IMR-90 (cell line): ENCODE measurements at regions not wholly inside any gene's neighbourhood (a gene's known extent, or its start where the extent isn't known, plus 50 kb on each side); places are given as distances from the start of the nearest gene placed in this dataset.

Source experiments
- ATAC-seq: fragments of 200-7000 bp; cut with Tn5 transposase; 2 replicates; pipeline ENCODE4 v1.9.1; 2020; ENCODE audit warnings: low read depth, mild to moderate bottlenecking, moderate library complexity
- BruUV-seq: library from RNA; stranded (reverse); fragments of 400-500 nt; replicated peaks from 2 replicates; lab custom pipeline; 2021; lab: Mats Ljungman, UMichigan
- CTCF ChIA-PET: fragments of 300-600 bp; formaldehyde crosslinking; extraction: SDS; loops from one replicate; lab custom pipeline; 2021; ENCODE audit warnings: antibody characterized with exemption; lab: Yijun Ruan, JAX
- POLR2A ChIA-PET: fragments of 300-600 bp; sonication (Branson Sonifier 250); formaldehyde crosslinking; loops from one replicate; lab custom pipeline; 2022; ENCODE audit warnings: antibody characterized with exemption; ENCODE audit not compliant: unreplicated experiment; lab: Charles Lee
- DNase-seq: peaks from one replicate; pipeline ENCODE4 v3.0.0; 2013
- H2AFZ ChIP-seq: replicated peaks from 2 replicates; pipeline ENCODE3; 2013; ENCODE audit warnings: low read length, mild to moderate bottlenecking; ENCODE audit not compliant: poor library complexity
- H2AK5ac ChIP-seq: 2 replicates; pipeline ENCODE4 v1.6.1; 2013; ENCODE audit warnings: low read depth, low read length, inconsistent platforms
- H2AK9ac ChIP-seq: replicated peaks from 2 replicates; pipeline ENCODE3; 2013; ENCODE audit warnings: mild to moderate bottlenecking, low read depth, low read length, moderate library complexity; ENCODE audit not compliant: poor library complexity
- H2BK120ac ChIP-seq: 2 replicates; pipeline ENCODE4 v1.6.1; 2013; ENCODE audit warnings: low read depth, low read length, inconsistent platforms
- H2BK15ac ChIP-seq: 3 replicates; pipeline ENCODE4 v1.6.1; 2013; ENCODE audit warnings: low read depth, low read length, inconsistent platforms
- H2BK20ac ChIP-seq: 2 replicates; pipeline ENCODE4 v1.6.1; 2013; ENCODE audit warnings: low read depth, mild to moderate bottlenecking, inconsistent platforms, low read length, moderate library complexity
- H2BK5ac ChIP-seq: 2 replicates; pipeline ENCODE4 v1.6.1; 2013; ENCODE audit warnings: mild to moderate bottlenecking, low read depth, low read length, inconsistent platforms; ENCODE audit not compliant: poor library complexity, severe bottlenecking
- H3K14ac ChIP-seq: replicated peaks from 2 replicates; pipeline ENCODE4 v1.6.1; 2013; ENCODE audit warnings: low read depth, low read length, inconsistent platforms
- H3K18ac ChIP-seq: 2 replicates; pipeline ENCODE4 v1.6.1; 2013; ENCODE audit warnings: low read depth, low read length, control low read depth
- H3K23ac ChIP-seq: 2 replicates; pipeline ENCODE4 v1.6.1; 2013; ENCODE audit warnings: low read depth, low read length, inconsistent platforms
- H3K27ac ChIP-seq: 2 replicates; pipeline ENCODE4 v1.5.1; 2013; ENCODE audit warnings: mild to moderate bottlenecking, control low read depth, low read length; ENCODE audit not compliant: insufficient read depth
- H3K27me3 ChIP-seq: 2 replicates; pipeline ENCODE4 v1.6.1; 2013; ENCODE audit warnings: low read length; ENCODE audit not compliant: control insufficient read depth, insufficient read depth
- H3K36me3 ChIP-seq: 2 replicates; pipeline ENCODE4 v1.6.1; 2013; ENCODE audit warnings: low read length, mixed read lengths; ENCODE audit not compliant: control insufficient read depth, insufficient read depth
- H3K4ac ChIP-seq: 2 replicates; pipeline ENCODE4 v1.6.1; 2013; ENCODE audit warnings: low read depth, low read length, inconsistent platforms
- H3K4me1 ChIP-seq: 2 replicates; pipeline ENCODE4 v1.6.1; 2013; ENCODE audit warnings: low read length, mixed read lengths; ENCODE audit not compliant: control insufficient read depth, insufficient read depth
- H3K4me2 ChIP-seq: 2 replicates; pipeline ENCODE4 v1.6.1; 2013; ENCODE audit warnings: low read depth, mild to moderate bottlenecking, control low read depth, low read length, moderate library complexity
- H3K4me3 ChIP-seq: 2 replicates; pipeline ENCODE4 v1.5.1; 2013; ENCODE audit warnings: low read depth, mild to moderate bottlenecking, control low read depth, low read length, moderate library complexity; ENCODE audit not compliant: insufficient read depth
- H3K56ac ChIP-seq: 2 replicates; pipeline ENCODE4 v1.6.1; 2013; ENCODE audit warnings: low read length, inconsistent platforms; ENCODE audit not compliant: insufficient read depth; ENCODE audit errors: extremely low read depth
- H3K79me1 ChIP-seq, 2 experiments: 2 replicates each; pipeline ENCODE4 v1.6.1; 2013; ENCODE audit warnings: low read length in 2 of 2, inconsistent platforms in 1 of 2, low read depth in 1 of 2
- H3K9ac ChIP-seq: 2 replicates; pipeline ENCODE4 v1.6.1; 2013; ENCODE audit warnings: low read depth, low read length, control low read depth
- H3K9me1 ChIP-seq: 2 replicates; pipeline ENCODE4 v1.6.1; 2013; ENCODE audit warnings: low read length, inconsistent platforms; ENCODE audit not compliant: insufficient read depth
- H3K9me3 ChIP-seq: 2 replicates; pipeline ENCODE4 v1.6.1; 2013; ENCODE audit warnings: low read length; ENCODE audit not compliant: control insufficient read depth, insufficient read depth
- H4K20me1 ChIP-seq: 2 replicates; pipeline ENCODE4 v1.6.1; 2013; ENCODE audit warnings: low read length, inconsistent platforms; ENCODE audit not compliant: insufficient read depth
- H4K5ac ChIP-seq: 2 replicates; pipeline ENCODE4 v1.6.1; 2013; ENCODE audit warnings: mild to moderate bottlenecking, low read depth, low read length, control low read depth
- H4K8ac ChIP-seq, 2 experiments: 2 replicates each; pipeline ENCODE4 v1.6.1; 2013; ENCODE audit warnings: low read depth in 2 of 2, low read length in 2 of 2, control low read depth in 1 of 2, inconsistent platforms in 1 of 2
- H4K91ac ChIP-seq: 2 replicates; pipeline ENCODE4 v1.6.1; 2013; ENCODE audit warnings: low read depth, low read length, inconsistent platforms; ENCODE audit not compliant: insufficient read depth
- BHLHE40 ChIP-seq: fragments of 150-350 bp; IDR thresholded peaks from 2 replicates; pipeline ENCODE4 v1.6.1; 2016; ENCODE audit warnings: mild to moderate bottlenecking, low read depth, low read length
- MAZ ChIP-seq: IDR thresholded peaks from 2 replicates; pipeline ENCODE4 v1.6.1; 2012; ENCODE audit warnings: low read depth, mild to moderate bottlenecking, low read length, improper control_type of control experiment, moderate library complexity, borderline replicate concordance
- RAD21 ChIP-seq: IDR thresholded peaks from 2 replicates; pipeline ENCODE4 v1.6.1; 2012; ENCODE audit warnings: low read length, improper control_type of control experiment
- WGBS, 2 experiments: methylation state at CpG; one replicate each; pipeline versions ENCODE4 v1.1.5 to v1.1.7; 2013; ENCODE audit warnings: missing lambda C conversion rate in 2 of 2; ENCODE audit not compliant: insufficient read length in 1 of 2; ENCODE audit errors: extremely low coverage in 2 of 2; 5-methylcytosine and 5-hydroxymethylcytosine counted together
- dilution Hi-C: fragments of 300-500 bp; cut with HindIII; formaldehyde crosslinking; loops from one replicate; pipeline ENCODE4 v1.14.3; 2018; ENCODE audit warnings: low sequenced_read_pairs; ENCODE audit not compliant: unreplicated experiment
- in situ Hi-C: fragments of 300-500 bp; cut with MboI; formaldehyde crosslinking; loops from 3 replicates; pipeline ENCODE4 v1.14.3; 2019; ENCODE audit warnings: low sequenced_read_pairs, inconsistent platforms, mixed read lengths
- intact Hi-C: fragments of 100-400 bp; cut with micrococcal nuclease; formaldehyde crosslinking; loops from 2 replicates; pipeline ENCODE4 v1.10.0; 2022

- H2AK5ac ChIP-seq, result no peak overlapping the region
- BruUV-seq, result no TSS peak
- H3K9ac ChIP-seq, result no peak overlapping the region
- TF ChIP-seq RAD21 (no peak), BHLHE40 (no peak), MAZ (no peak)
- H3K23ac ChIP-seq, result no peak overlapping the region
- H4K5ac ChIP-seq, result no peak overlapping the region
- H3K9me1 ChIP-seq, result no peaks in the 10 kb centered on the region
- H2AFZ ChIP-seq, result no peak overlapping the region
- no peaks in the 10 kb centered on the region for H3K4me1 ChIP-seq
- H3K4me2 ChIP-seq, result no peak overlapping the region
- DNase-seq, result no peak
- no peak overlapping the region for H2BK15ac ChIP-seq
- H3K36me3 ChIP-seq, result no peaks in the 10 kb centered on the region
- dilution Hi-C loops (no loop called here), in situ Hi-C loops (no loop called here), intact Hi-C loops (no loop called here)
- no peaks in the 10 kb centered on the region; the same call in 1 of the 2 replicates for H3K9me3 ChIP-seq
- no peak overlapping the region for H3K18ac ChIP-seq
- H3K14ac ChIP-seq, result no peak overlapping the region
- no peak overlapping the region for H3K4me3 ChIP-seq
- no peak overlapping the region for H4K91ac ChIP-seq
- ATAC-seq, result no peak
- no peaks in the 10 kb centered on the region for H3K79me1 ChIP-seq
- H2BK20ac ChIP-seq, result no peak overlapping the region
- WGBS, 2 experiments, result no CpG with 5 or more reads among the region's 1 CpG
- H4K8ac ChIP-seq, result no peak overlapping the region
- no peak overlapping the region for H2AK9ac ChIP-seq
- no peaks in the 10 kb centered on the region for H4K20me1 ChIP-seq
- no peak overlapping the region for H3K56ac ChIP-seq
- no peaks in the 10 kb centered on the region for H3K27me3 ChIP-seq
- no peak overlapping the region for H2BK5ac ChIP-seq
- H3K4ac ChIP-seq, result no peak overlapping the region
- ChIA-PET CTCF (no interaction called here), POLR2A (no interaction called here)
- no peak overlapping the region for H3K27ac ChIP-seq
- H2BK120ac ChIP-seq, result no peak overlapping the region
Measured at GRCh38 chr2:228410061-228410460, 228.6 kb upstream of the SPHKAP start.
